ENCODE measurements at regions not wholly inside any gene's neighbourhood (a gene's known extent, or its start where the extent isn't known, plus 50 kb on each side); places are given as distances from the start of the nearest gene placed in this dataset.

DNA sequence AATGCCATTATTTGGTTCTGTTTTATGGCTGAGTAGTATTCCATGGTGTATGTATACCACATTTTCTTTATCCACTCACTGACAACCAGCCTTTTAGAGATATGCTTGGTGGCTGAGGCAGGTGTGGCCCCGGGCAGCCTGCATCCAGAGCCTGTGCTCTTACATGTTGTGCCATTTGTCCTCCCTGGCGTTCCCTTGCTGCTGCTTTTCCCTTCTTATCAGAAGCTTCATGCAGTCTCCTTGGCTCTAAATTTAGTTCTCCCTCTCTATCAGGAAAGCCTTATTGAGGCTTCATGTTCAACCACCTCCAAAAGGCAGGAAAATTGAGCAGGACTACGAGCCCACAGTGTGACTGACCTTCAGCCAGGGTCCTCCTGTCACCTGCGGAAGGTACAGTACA lies 131.7 kb upstream of the ITGA6 start:
- no peaks in the 10 kb centered on the region for H3F3A ChIP-seq (replicated peaks; ENCODE audit: insufficient read depth)
- no peak overlapping the region for H3K9ac ChIP-seq
- no peaks in the 10 kb centered on the region for H3K27me3 ChIP-seq (ENCODE audit: insufficient read depth)
- no peak overlapping the region for H3K27ac ChIP-seq (ENCODE audit: low read depth in 2 of 2, low read length in 1 of 2)
- TF ChIP-seq RCOR1 (IDR thresholded peaks at IDR 0.05; ENCODE audit: low read length) (no peak), MEF2A (IDR thresholded peaks at IDR 0.05; ENCODE audit: borderline replicate concordance, low read depth) (no peak), POLR2AphosphoS5 (IDR thresholded peaks at IDR 0.05; ENCODE audit: low read depth, low read length) (no peak)
- no peaks in the 10 kb centered on the region for H3K36me3 ChIP-seq (replicated peaks in 1 of 2; ENCODE audit: control insufficient read depth in 1 of 2, insufficient read depth in 2 of 2, low read length in 1 of 2)
- 78% methylated on average over 4 of the region's 4 CpGs for WGBS (ENCODE audit: low lambda C conversion rate)
- peaks cover 0 to 4% of the 10 kb centered on the region in 2 experiments; a peak in 1 of 4 replicates for H3K4me1 ChIP-seq (ENCODE audit: control insufficient read depth in 1 of 2, insufficient read depth in 2 of 2, low read depth in 1 of 2, low read length in 1 of 2)
- ChIA-PET CTCF (interaction anchor here (2.0 kb wide), 1 partner anchor 123 kb away, joined by 8 read pairs; no protein-coding TSS in a partner anchor), POLR2A (no interaction called here)
- H3K9me3 ChIP-seq: no peaks in the 10 kb centered on the region
- 0 out of 2 replicates have a peak, but pooled peaks cover 2% of the 10 kb centered on the region for H3K9me2 ChIP-seq
- H3K4me2 ChIP-seq: no peak overlapping the region
- no peak for DNase-seq
- no peaks in the 10 kb centered on the region for H4K20me1 ChIP-seq (ENCODE audit: insufficient read depth)
- no peak overlapping the region for H3K4me3 ChIP-seq (ENCODE audit: low read depth in 2 of 2, low read length in 1 of 2)
- H3K79me2 ChIP-seq (ENCODE audit: insufficient read depth): no peaks in the 10 kb centered on the region
- H2AFZ ChIP-seq (ENCODE audit: low read depth): no peak overlapping the region

- no peaks in the 10 kb centered on the region for H3F3A ChIP-seq (replicated peaks; ENCODE audit: insufficient read depth)
- CTCF ChIA-PET: interaction anchor here (2.0 kb wide), 1 partner anchor 124 kb away, joined by 8 read pairs; no protein-coding TSS in a partner anchor
Observed at GRCh38 chr2:172296267-172297046, 130.9 kb upstream of the ITGA6 start.

More at GRCh38 chr2:172296267-172297046, 130.9 kb upstream of the ITGA6 start:
- no peaks in the 10 kb centered on the region for H3K27me3 ChIP-seq (ENCODE audit: insufficient read depth)
- H2AFZ ChIP-seq (ENCODE audit: low read depth): no peak overlapping the region
- no peak overlapping the region for H3K4me3 ChIP-seq (ENCODE audit: low read depth in 2 of 2, low read length in 1 of 2)
- DNase-seq: no peak
- H3K9ac ChIP-seq: no peak overlapping the region
- H4K20me1 ChIP-seq (ENCODE audit: insufficient read depth): no peaks in the 10 kb centered on the region
- H3K27ac ChIP-seq (ENCODE audit: low read depth in 2 of 2, low read length in 1 of 2): no peak overlapping the region
- TF ChIP-seq REST (IDR thresholded peaks at IDR 0.05; ENCODE audit: low read depth, low read length): no peak
- no peak for TF ChIP-seq RAD21 (IDR thresholded peaks at IDR 0.05; ENCODE audit: low read length)
- TF ChIP-seq, protein P1, sequence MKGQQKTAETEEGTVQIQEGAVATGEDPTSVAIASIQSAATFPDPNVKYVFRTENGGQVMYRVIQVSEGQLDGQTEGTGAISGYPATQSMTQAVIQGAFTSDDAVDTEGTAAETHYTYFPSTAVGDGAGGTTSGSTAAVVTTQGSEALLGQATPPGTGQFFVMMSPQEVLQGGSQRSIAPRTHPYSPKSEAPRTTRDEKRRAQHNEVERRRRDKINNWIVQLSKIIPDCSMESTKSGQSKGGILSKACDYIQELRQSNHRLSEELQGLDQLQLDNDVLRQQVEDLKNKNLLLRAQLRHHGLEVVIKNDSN (IDR thresholded peaks at IDR 0.05; ENCODE audit: borderline replicate concordance, low read depth): no peak
- TF ChIP-seq TAF1 (IDR thresholded peaks at IDR 0.05; ENCODE audit: borderline replicate concordance, low read depth, low read length): no peak
- no peak for TF ChIP-seq RXRA (IDR thresholded peaks at IDR 0.05; ENCODE audit: borderline replicate concordance, low read depth)
- TF ChIP-seq MAX (IDR thresholded peaks at IDR 0.05; ENCODE audit: low read depth): no peak
- no peak for TF ChIP-seq MEF2A (IDR thresholded peaks at IDR 0.05; ENCODE audit: borderline replicate concordance, low read depth)
- TF ChIP-seq ELF1 (IDR thresholded peaks at IDR 0.05): no peak
- no peak for TF ChIP-seq MXI1 (IDR thresholded peaks at IDR 0.05; ENCODE audit: low read depth, low read length)
- no peak for TF ChIP-seq FOSL2 (IDR thresholded peaks at IDR 0.05; ENCODE audit: borderline replicate concordance, low read depth)
- no peak for TF ChIP-seq POLR2AphosphoS5 (IDR thresholded peaks at IDR 0.05; ENCODE audit: low read depth, low read length)
- no peak for TF ChIP-seq FOXJ3 (CRISPR knock-in tag; IDR thresholded peaks at IDR 0.05)
- no peak for TF ChIP-seq IRF3 (IDR thresholded peaks at IDR 0.05; ENCODE audit: low read depth, low read length)
- no peak for TF ChIP-seq EP300 (IDR thresholded peaks at IDR 0.05; ENCODE audit: borderline replicate concordance in 1 of 2, low read depth in 1 of 2, low read length in 1 of 2)
- no peak for TF ChIP-seq NRF1 (IDR thresholded peaks at IDR 0.05; ENCODE audit: low read depth, low read length)
- no peak for TF ChIP-seq JUND (IDR thresholded peaks at IDR 0.05)
- no peak for TF ChIP-seq TEAD4 (IDR thresholded peaks at IDR 0.05; ENCODE audit: borderline replicate concordance, insufficient read depth)
- TF ChIP-seq RFX5 (IDR thresholded peaks at IDR 0.05; ENCODE audit: low read length): no peak
- TF ChIP-seq FOXM1 (IDR thresholded peaks at IDR 0.05; ENCODE audit: low read depth): no peak
- TF ChIP-seq SMC3 (IDR thresholded peaks at IDR 0.05; ENCODE audit: low read depth, low read length): no peak
- no peaks in the 10 kb centered on the region for H3K9me2 ChIP-seq
- H3K4me1 ChIP-seq (ENCODE audit: control insufficient read depth in 1 of 2, insufficient read depth in 2 of 2, low read depth in 1 of 2, low read length in 1 of 2): peaks cover 0 to 4% of the 10 kb centered on the region in 2 experiments; a peak in 1 of 4 replicates
- no peak overlapping the region for H3K4me2 ChIP-seq
- no peaks in the 10 kb centered on the region for H3K36me3 ChIP-seq (replicated peaks in 1 of 2; ENCODE audit: control insufficient read depth in 1 of 2, insufficient read depth in 2 of 2, low read length in 1 of 2)
- POLR2A ChIA-PET: no interaction called here
- no peaks in the 10 kb centered on the region for H3K79me2 ChIP-seq (ENCODE audit: insufficient read depth)
- H3K9me3 ChIP-seq: no peaks in the 10 kb centered on the region
- 88% methylated on average over 6 of the region's 6 CpGs for WGBS (ENCODE audit: low lambda C conversion rate)
